IPS-11a (cell line): ENCODE measurements at regions not wholly inside any gene's neighbourhood (a gene's known extent, or its start where the extent isn't known, plus 50 kb on each side); places are given as distances from the start of the nearest gene placed in this dataset.
"Not testable (repeated sequence)": the region's sequence is repeated elsewhere in the genome, so short reads cannot be mapped to it uniquely, and the experiment has no call there.

ENCODE experiments used
- H3K4me3 ChIP-seq: one replicate; pipeline ENCODE4 v1.5.1; 2013; ENCODE audit warnings: low read depth, low read length, control low read depth

DNA sequence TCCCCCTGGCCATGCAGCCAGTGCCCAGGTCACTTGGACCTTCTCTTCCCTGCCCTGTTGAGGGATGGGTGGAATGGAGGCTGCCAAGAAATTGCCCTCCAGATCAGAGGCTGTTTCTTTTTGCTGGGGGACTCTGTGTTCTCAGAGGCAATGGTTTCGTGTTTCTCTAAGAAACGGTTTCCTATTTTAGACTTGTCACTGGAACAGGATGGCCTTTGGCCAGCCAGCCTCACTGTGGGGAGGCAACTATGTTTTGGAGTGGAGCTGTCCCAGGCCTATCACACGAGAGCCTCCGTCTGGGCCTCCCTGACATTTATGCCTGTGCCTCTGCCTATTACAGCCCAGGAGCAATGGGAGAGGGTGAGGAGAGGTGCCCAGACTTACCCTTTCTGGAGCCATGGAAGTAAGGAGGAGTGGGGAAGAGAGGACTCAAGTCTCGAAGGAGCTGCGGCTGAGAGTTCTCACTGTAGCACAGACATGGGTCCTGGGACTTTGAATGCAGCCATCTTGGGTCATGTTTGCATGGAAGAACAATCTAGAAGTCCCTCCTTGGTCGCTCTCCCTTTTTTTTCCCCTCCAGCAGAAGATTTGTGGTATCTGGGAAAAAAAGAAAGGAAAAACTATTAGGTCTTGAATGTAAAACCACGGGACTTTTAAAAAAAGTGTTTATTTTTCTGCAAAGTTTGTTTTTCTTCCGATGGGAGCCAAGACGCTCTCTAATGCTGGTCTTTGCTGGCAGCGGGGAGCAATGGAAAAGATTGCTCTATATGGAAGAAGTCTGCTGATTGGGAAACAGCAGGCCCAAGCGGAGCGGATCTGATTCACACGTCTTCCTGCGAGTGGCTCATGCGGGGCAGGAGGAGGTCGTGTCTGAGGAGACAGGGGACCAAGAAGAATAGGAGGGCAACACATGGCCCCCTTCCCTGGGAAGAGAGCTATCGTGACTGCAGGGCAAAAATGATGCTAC, 219.2 kb downstream of the FOXD2 start:
- H3K4me3 ChIP-seq = no peak overlapping the region

DNA sequence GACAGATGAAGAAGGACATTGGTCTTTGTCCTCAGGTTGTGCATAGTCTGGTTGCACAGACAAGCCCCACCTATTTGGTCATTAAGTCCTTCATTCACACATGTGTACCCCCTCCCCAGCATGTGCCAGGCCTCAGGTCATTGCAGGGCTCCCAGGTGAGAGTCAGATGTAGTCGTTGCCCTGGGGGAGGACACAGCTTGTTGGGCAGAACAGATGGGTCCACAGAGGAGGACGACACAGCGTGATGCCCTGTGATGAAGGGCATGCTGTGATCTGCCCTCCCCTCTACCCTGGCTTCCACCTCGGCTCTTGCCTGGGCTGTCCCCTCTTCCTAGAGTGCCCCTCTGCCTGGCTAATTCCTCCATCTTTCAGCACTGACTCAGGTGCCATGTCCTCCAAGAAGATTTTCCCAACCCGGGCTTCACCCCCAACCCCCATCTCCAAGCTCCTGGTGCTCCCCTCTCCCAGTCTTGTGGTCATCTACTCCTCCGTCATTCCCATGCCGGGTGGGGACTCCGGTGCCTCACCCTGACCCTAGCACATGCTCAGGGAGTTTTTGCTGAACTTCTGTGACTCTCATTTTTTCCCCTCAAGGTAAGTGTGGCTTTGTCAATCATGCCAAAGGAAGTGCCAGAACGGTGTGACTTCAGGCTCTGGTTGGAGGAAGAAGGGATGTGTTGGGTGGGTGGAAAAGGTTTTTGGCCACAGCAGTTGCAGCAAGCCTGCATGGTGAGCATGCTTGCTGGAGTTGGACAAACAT, 220.5 kb downstream of the FOXD2 start:
- no peak overlapping the region for H3K4me3 ChIP-seq

DNA sequence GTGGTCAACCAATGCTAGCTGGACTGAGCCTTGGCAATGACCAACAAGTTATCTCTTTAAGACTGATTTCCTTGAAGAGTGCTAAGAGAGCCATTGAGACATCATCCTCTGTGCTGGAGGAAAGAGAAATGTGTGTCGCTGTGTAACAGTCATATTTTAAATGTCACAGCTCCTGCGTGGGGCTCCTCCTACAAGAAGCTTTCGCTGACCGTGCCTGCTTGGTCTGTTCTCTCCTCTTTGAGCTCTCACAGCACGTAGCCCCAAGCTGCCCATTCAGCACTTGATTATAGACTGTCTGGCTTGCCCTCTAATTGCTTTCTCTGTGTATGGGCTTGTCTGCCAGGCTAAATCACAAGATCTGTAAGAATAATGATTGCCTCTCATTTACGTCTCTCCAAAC, 221.3 kb downstream of the FOXD2 start:
- H3K4me3 ChIP-seq = no peak overlapping the region

DNA sequence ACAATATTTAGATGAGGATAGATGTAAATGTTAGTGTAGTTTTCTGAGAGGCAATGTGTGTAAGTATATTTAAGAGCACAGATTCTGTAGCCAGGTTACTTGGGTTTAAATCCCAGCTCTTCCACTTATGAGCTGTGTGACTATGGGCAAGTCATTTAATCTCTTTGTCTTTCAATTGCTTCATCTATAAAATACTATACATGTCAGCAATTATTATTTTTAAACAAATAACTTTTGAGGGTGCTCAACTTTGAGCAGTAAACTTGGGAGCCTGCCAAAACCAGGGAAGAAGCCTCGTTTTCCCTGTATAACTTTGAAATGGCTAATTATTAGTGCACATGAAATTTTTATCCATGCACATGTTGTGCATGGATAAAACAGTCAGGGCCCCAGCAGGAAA, 222.8 kb downstream of the FOXD2 start:
- no peak overlapping the region for H3K4me3 ChIP-seq

DNA sequence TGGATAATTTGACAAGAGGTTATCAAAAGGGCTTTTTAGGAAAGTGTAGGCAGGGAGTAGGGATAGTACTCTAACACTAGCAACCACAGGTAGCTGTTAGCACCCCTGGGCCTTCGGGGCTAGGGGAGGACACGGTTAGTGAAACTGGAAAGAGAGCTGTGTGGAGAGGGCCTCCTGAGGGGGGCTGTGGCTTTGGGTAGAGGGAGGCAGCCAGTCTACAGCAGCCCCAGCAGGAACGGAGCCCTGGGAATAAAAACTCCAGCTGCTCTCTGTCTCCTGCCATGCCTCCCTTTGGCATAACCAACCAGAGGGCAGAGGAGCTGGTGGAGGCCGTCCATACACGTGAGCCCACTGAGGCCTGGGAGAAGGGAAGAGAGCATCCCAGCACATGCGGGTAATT, 223.2 kb downstream of the FOXD2 start:
- no peak overlapping the region for H3K4me3 ChIP-seq

DNA sequence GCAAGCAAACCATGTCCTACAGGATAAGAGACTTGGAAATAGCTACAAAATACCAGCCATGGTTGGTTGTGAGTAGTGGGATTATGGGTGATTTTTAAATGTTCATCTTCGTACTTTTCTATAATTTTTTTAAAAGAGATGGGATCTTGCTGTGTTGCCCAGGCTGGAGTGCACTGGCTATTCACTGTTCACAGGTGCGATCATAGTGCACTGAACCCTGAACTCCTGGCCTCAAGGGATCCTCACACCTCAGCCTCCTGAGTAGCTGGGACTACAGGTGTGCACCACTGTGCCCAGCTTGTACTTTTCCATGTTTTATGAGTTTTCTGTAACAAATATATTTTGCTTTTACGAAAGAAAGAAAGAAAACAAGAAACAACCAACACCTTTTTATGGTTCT, 224.2 kb downstream of the FOXD2 start:
- no peak overlapping the region for H3K4me3 ChIP-seq

DNA sequence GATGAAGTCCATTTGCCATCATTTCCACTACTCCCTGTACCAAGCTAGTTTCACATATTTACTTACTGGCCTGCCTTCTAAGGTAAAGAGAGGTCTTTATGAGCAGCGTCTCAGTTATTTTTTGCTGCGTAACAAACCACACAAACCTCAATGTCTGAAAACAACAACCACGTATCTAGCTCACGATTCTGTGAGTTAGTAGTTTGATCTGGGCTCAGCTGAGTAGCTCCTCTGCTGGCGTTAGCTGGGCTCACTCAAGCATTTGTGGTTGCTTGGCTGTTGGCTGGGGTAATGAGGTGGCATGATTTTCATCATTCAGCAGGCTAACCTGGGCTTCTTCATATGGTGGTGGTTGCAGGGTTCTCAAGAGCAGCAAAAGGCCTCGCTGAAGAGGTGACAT, 225.4 kb downstream of the FOXD2 start:
- H3K4me3 ChIP-seq = no peak overlapping the region

DNA sequence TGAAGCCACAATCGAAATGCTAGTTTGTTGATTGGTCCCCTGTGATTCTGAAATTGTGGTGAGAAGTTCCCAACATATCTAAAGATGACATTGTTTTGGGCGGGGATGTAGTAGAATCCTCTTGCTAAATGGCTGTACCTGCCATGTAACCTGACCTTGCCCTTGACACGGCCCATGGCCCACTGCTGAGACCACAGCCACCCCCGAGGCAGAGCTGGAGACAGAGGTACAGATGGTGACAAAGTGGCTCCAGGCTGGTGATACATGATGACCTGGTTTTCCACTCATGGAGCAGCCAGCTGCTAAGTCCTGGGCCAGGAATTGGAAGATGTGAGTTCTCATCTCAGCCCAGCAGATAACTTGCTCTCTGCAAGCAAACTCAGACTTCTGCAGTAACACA, 226.5 kb downstream of the FOXD2 start:
- no peak overlapping the region for H3K4me3 ChIP-seq

DNA sequence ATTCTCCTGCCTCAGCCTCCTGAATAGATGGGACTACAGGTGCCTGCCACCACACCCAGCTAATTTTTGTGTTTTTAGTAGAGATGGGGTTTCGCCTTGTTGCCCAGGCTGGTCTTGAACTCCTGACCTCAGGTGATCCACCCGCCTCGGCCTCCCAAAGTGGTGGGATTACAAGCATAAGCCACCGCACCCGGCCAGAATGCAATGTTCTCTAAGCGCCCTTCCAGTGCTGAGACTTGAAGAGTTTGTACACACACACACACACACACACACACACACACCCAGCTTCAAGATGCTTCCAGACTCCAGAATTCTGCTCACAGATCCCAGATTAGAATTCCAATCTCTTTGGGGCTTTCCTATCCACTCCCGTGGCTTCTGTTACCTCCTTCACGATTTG, 227.1 kb downstream of the FOXD2 start:
- not testable (repeated sequence) for H3K4me3 ChIP-seq

DNA sequence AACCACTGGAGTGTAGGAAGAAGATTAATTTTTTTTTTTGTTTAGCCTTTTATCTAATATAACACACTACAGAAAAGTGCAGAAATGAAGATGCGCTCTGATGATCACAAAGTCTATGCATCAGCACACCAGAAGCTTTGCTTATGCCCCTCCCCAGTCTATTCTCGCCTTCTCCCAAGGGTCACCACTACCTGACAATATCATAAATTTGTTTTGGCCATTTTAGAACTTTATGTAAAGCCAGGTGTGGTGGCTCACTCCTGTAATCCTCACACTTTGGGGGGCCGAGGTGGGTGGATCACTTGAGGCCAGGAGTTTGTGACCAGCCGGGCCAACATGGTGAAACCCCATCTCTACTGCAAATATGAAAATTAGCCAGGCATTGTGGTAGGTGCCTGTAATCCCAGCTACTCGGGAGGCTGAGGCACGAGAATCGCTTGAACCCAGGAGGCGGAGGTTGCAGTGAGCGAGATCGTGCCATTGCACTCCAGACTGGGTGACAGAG, 231.3 kb downstream of the FOXD2 start:
- H3K4me3 ChIP-seq = no peak overlapping the region

DNA sequence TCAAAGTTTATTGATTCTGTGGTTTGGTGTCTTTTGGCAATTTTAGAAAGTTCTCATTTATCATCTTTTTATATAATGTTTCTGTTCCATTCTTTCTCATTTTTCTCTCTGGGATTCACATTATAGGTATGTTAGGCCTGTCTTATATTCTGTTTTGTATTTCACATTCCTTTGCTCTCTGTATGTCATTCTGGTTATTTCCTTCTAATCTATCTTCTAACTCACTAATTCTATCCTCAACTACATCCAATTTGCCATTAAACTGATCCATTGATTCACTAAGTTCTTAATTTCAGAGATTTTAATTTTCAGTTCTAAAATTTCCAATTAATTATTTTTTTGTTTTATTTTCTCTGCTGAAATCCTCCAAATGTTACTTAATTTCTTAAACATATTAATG, 234.8 kb downstream of the FOXD2 start:
- no peak overlapping the region for H3K4me3 ChIP-seq

DNA sequence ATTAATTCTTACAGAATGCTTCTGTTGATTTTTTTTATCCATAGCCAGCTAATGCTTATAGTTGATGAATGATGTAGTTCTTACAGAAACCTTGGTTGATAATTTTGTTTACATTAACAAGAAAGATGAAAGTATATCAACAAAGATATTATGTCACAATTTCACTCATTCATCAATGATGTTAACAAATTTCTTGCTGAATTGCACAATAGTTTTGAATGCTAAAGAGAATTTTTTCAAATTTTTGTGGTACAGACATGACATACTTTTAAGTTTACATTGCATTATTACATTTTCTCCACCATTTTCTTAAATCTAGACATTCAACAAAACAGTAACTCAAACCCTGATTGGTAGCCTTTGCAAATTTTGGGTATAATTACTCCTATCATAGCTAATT, 236.3 kb downstream of the FOXD2 start:
- no peak overlapping the region for H3K4me3 ChIP-seq

DNA sequence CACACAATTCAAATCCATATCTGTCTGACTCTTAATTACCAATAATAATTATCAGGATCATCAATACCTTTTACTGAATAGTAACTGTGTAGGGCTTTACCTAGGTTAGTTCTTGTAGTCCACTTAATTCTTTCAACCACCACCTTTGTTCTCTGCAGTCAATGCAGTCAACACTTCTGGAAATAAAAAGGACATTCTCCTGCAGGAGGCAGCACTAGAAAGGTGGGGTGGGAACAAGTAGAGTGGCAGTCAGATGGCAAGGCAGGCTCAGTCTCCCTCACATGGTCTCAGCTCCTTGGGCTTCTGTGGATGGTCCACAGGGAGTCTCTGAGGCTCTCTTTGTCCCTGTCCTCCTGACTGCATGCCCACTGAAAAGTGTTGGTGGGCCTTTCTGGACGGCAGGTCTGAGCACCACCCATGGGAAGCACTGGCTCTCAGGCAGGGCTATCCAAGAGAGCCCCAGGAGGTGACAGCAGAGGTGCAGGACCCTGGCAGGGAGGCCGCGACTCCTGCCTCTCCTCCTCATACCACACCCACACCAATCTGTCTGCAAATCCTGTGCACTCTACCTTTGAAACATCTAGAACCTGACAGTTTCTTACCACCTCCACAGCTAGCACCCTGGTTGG, 237.3 kb downstream of the FOXD2 start:
- H3K4me3 ChIP-seq = no peak overlapping the region

DNA sequence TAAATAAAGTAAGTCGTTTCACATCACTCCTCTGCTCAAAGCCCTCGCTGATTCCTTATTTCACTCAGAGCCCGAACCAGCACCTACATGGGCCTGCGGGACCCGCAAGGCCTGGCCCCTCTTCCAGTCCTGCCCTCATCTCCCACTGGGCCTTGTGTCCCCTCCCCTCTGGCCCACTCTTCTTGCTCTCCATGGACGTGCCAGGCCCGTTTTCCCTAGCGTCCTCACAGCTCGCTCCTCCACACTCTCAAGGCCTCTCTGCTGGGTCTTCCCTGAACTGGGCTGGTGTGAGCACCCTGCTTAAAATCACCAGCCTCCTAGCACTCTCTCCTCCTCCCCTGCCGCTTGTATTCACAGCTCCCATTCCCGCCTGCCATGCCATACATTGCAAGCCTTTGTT, 237.9 kb downstream of the FOXD2 start:
- no peak overlapping the region for H3K4me3 ChIP-seq

DNA sequence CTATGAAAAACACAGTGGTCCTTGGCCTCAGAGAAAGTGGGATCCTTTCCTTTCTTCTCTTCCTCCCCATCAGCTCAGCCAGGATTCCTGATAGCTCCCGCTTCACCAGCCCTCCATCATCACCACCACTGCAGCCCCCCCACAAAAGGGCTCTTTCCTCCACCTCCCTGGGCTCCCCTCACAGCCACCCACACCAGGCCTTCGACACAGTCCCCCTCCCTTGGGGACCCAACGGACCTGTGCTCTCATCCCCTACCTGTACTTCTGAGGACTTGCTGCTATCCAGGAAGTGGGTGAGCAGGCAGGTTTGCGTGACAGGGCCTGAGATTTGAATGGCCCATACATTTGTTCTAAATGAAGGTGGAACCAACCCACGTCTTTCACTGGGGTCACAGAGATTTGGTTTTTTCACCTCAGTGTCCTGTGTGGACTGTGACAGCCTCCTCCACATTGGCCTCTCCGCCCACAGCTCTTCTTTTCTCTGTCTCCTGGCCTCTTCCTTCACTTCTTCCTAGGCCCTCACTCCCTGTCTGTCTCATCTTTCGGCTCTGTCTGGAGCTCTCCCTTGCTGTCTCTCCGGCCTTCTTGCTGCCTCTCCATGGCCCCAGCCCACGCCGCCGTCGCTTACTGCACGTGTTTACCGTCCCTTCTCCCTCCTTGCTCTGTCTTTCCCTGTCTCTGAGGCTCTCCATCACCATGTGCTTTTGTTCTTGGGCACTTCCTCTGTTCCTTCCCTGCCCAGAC, 238.6 kb downstream of the FOXD2 start:
- no peak overlapping the region for H3K4me3 ChIP-seq

DNA sequence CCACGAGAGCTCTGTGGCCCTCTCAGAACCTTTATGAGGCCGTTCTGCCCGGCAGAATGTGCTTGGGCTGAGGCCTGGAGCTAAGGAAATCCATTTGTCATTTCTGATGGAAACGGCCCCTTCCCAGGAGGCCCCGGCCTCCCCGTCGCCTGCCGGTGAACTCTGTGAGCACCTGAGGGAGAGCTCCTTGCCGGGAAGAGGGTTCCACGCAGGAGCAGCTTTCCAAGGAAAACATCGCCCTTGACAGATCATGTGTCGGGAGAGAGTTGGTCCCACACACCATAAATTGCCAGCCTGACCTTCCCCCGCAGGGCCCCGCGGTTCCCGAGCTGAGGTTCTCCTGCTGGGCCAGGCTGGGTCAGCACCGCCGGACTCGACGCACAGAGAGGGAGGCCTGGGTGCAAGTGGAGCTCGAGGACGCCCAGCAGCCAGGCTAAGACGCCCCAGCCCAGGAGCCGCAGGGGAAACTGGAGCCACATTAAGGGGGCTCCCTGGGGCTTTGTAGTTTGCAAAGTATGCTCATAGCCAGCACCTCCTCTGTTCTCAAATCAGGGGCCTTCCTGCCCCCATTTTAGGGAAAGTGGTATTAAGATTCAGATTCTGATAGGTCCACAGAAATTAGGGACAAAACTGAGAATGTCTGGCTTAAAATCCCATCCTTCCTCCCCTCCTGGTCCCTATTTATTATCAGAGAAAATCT, 239.5 kb downstream of the FOXD2 start:
- H3K4me3 ChIP-seq = no peak overlapping the region

DNA sequence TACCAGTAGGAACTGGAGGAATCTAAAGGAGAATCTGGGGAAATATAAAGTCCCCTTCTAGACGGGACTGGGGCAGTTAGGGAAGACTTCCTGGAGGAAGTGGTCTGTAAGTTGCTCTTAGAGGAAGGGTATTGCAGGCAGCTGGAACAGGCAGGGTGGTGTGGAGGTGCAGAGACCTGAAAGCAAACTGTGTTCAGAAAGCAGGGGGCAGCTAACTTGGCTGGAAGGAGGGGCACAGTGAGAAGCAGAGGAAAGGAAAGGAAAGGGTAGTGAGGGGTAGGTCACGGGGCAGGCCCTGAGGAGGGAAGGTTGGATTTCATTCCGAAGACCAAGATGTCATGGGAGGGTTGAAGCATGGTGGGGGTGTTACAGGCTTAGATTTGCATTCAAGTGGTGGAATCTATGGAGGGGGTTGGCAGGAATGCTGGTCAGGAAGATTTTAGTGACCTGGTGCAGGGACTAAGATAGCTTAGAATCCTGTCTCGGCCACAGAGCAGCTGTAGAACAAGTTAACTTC, 240.7 kb downstream of the FOXD2 start:
- no peak overlapping the region for H3K4me3 ChIP-seq

DNA sequence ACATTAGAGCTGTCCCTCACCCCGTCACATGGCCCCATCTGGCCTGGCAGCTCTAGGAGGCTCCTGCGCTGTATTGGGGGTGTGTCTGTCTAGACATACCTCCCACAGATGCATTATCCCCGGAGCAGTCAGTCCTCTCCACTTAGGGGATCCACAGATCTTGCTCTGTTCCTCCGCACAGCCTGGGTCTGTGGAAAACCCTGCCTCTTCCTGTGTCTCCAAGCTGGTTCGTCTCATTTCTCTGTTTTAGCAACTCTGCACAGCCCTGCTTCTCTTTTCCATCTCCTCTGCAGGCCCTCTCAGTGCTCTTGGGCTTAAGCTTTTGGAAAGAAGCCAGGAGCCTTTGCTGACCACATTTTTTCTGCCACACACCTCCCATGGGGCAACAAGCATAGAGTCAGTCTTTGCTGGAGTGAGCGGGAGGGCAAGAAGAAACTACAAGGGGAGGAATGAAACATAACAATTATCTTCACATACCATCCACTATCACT, 241.5 kb downstream of the FOXD2 start:
- no peak overlapping the region for H3K4me3 ChIP-seq

DNA sequence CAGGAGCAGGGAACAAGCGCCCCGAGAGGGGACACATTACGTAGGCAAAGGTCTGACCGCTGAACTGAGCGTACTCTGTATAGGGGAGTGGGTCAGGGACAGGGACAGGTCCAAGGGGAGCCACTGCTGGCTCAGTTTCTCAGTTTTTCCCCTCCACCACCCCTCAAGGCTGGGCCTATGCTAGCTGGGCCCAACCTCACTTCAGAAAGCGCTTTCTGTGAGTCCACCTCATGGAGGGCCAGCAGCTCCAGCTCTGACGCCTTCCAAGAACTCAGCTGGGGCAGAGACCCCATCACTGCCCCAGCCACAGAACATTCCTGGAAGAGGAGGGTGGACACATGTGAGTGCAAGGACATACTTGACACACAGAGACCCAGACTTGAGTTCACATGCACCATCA, 242.0 kb downstream of the FOXD2 start:
- H3K4me3 ChIP-seq = no peak overlapping the region
